ENCODE measurements at regions not wholly inside any gene's neighbourhood (a gene's known extent, or its start where the extent isn't known, plus 50 kb on each side); places are given as distances from the start of the nearest gene placed in this dataset.

GRCh38 chr11:38884145-38884865, 2286.3 kb upstream of the RAG2 start:
- no peaks in the 10 kb centered on the region for H3K36me3 ChIP-seq (ENCODE audit: insufficient read depth, low read length)
- H3K4me2 ChIP-seq (ENCODE audit: insufficient read depth, low read length): no peak overlapping the region
- H3K9me3 ChIP-seq (ENCODE audit: low read depth, low read length): no peaks in the 10 kb centered on the region
- H2AFZ ChIP-seq (ENCODE audit: low read length): no peak overlapping the region
- no peak for DNase-seq (ENCODE audit: insufficient read length, low spot score, missing footprints)
- H3K4me3 ChIP-seq (ENCODE audit: insufficient read depth, low read length): no peak overlapping the region
- no peaks in the 10 kb centered on the region for H3K79me2 ChIP-seq (ENCODE audit: insufficient read depth, low read length)
- TF ChIP-seq CTCF (IDR thresholded peaks at IDR 0.05; ENCODE audit: extremely low read depth, low read depth, low read length): no peak
- no peaks in the 10 kb centered on the region for H3K4me1 ChIP-seq (ENCODE audit: insufficient read depth, low read length)
- no peaks in the 10 kb centered on the region for H4K20me1 ChIP-seq (ENCODE audit: insufficient read depth, low read length)
- H3K27me3 ChIP-seq (ENCODE audit: insufficient read depth, low read length): no peaks in the 10 kb centered on the region
- H3K27ac ChIP-seq (ENCODE audit: low read depth, low read length): no peak overlapping the region

GRCh38 chr11:38867338-38867737, 2269.3 kb upstream of the RAG2 start:
- H3K4me1 ChIP-seq (ENCODE audit: insufficient read depth, low read length): no peaks in the 10 kb centered on the region
- H3K4me3 ChIP-seq (ENCODE audit: insufficient read depth, low read length): no peak overlapping the region
- no peaks in the 10 kb centered on the region for H4K20me1 ChIP-seq (ENCODE audit: insufficient read depth, low read length)
- no peak overlapping the region for H3K27ac ChIP-seq (ENCODE audit: low read depth, low read length)
- no peak for TF ChIP-seq CTCF (IDR thresholded peaks at IDR 0.05; ENCODE audit: extremely low read depth, low read depth, low read length)
- no peak overlapping the region for H2AFZ ChIP-seq (ENCODE audit: low read length)
- H3K36me3 ChIP-seq (ENCODE audit: insufficient read depth, low read length): no peaks in the 10 kb centered on the region
- H3K27me3 ChIP-seq (ENCODE audit: insufficient read depth, low read length): no peaks in the 10 kb centered on the region
- no peaks in the 10 kb centered on the region for H3K9me3 ChIP-seq (ENCODE audit: low read depth, low read length)
- H3K79me2 ChIP-seq (ENCODE audit: insufficient read depth, low read length): no peaks in the 10 kb centered on the region
- no peak for DNase-seq (ENCODE audit: insufficient read length, low spot score, missing footprints)
- H3K4me2 ChIP-seq (ENCODE audit: insufficient read depth, low read length): no peak overlapping the region

- Histone ChIP-seq H3K79me2 (ENCODE audit: insufficient read depth, low read length) (no peaks in the 10 kb centered on the region), H3K9me3 (ENCODE audit: low read depth, low read length) (no peaks in the 10 kb centered on the region), H3K36me3 (ENCODE audit: insufficient read depth, low read length) (no peaks in the 10 kb centered on the region), H3K27me3 (ENCODE audit: insufficient read depth, low read length) (no peaks in the 10 kb centered on the region), H2AFZ (ENCODE audit: low read length) (no peak overlapping the region), H4K20me1 (ENCODE audit: insufficient read depth, low read length) (no peaks in the 10 kb centered on the region), H3K4me3 (ENCODE audit: insufficient read depth, low read length) (no peak overlapping the region), H3K4me2 (ENCODE audit: insufficient read depth, low read length) (no peak overlapping the region), H3K27ac (ENCODE audit: low read depth, low read length) (no peak overlapping the region), H3K4me1 (ENCODE audit: insufficient read depth, low read length) (no peaks in the 10 kb centered on the region)
- DNase-seq (ENCODE audit: insufficient read length, low spot score, missing footprints): no peak
- TF ChIP-seq CTCF (IDR thresholded peaks at IDR 0.05; ENCODE audit: extremely low read depth, low read depth, low read length): no peak
Observed at GRCh38 chr11:38865922-38866321, 2267.9 kb upstream of the RAG2 start.

- Histone ChIP-seq H2AFZ (ENCODE audit: low read length) (no peak overlapping the region), H3K27ac (ENCODE audit: low read depth, low read length) (no peak overlapping the region), H3K4me1 (ENCODE audit: insufficient read depth, low read length) (no peaks in the 10 kb centered on the region), H3K36me3 (ENCODE audit: insufficient read depth, low read length) (no peaks in the 10 kb centered on the region), H3K79me2 (ENCODE audit: insufficient read depth, low read length) (no peaks in the 10 kb centered on the region), H4K20me1 (ENCODE audit: insufficient read depth, low read length) (no peaks in the 10 kb centered on the region), H3K4me3 (ENCODE audit: insufficient read depth, low read length) (no peak overlapping the region), H3K4me2 (ENCODE audit: insufficient read depth, low read length) (no peak overlapping the region), H3K9me3 (ENCODE audit: low read depth, low read length) (no peaks in the 10 kb centered on the region), H3K27me3 (ENCODE audit: insufficient read depth, low read length) (no peaks in the 10 kb centered on the region)
- TF ChIP-seq CTCF (IDR thresholded peaks at IDR 0.05; ENCODE audit: extremely low read depth, low read depth, low read length): no peak
- no peak for DNase-seq (ENCODE audit: insufficient read length, low spot score, missing footprints)
Observed at GRCh38 chr11:38842991-38843390, 2245.0 kb upstream of the RAG2 start.

Data from osteoblast (primary cell).